GM21529 (cell line): ENCODE measurements at regions not wholly inside any gene's neighbourhood (a gene's known extent, or its start where the extent isn't known, plus 50 kb on each side); places are given as distances from the start of the nearest gene placed in this dataset.

Experiments used
- ATAC-seq: cut with Tn5 transposase; IDR thresholded peaks from one replicate; pipeline ENCODE4 v1.9.1; 2021; ENCODE audit not compliant: unreplicated experiment

- no peak for ATAC-seq
Observed at GRCh38 chr6:44062771-44063560, 64.3 kb downstream of the MRPL14 start.

GRCh38 chr6:44062105-44062770 lies 65.0 kb downstream of the MRPL14 start:
- ATAC-seq: no peak

GRCh38 chr6:44061375-44062104 lies 65.7 kb downstream of the MRPL14 start:
- no peak for ATAC-seq

GRCh38 chr6:44060612-44061374 lies 66.5 kb downstream of the MRPL14 start:
- no peak for ATAC-seq

GRCh38 chr6:44059359-44060346 lies 67.6 kb downstream of the MRPL14 start:
- no peak for ATAC-seq

- ATAC-seq: peak; percentile 73
Observed at GRCh38 chr6:44058617-44059358, 68.5 kb downstream of the MRPL14 start.

GRCh38 chr6:44057931-44058616 lies 69.2 kb downstream of the MRPL14 start:
- ATAC-seq: no peak

GRCh38 chr6:44057238-44057930 lies 69.9 kb downstream of the MRPL14 start:
- ATAC-seq: no peak

GRCh38 chr6:44056392-44057237 lies 70.6 kb downstream of the MRPL14 start:
- ATAC-seq: no peak

GRCh38 chr6:44054721-44055559 lies 72.3 kb downstream of the MRPL14 start:
- ATAC-seq: no peak

- no peak for ATAC-seq
Observed at GRCh38 chr6:44053760-44054556, 73.3 kb downstream of the MRPL14 start.

- no peak for ATAC-seq
Observed at GRCh38 chr6:44053106-44053756, 74.0 kb downstream of the MRPL14 start.

- no peak for ATAC-seq
Observed at GRCh38 chr6:44052419-44053023, 74.7 kb downstream of the MRPL14 start.

- no peak for ATAC-seq
Observed at GRCh38 chr6:44051515-44051914, 75.7 kb downstream of the MRPL14 start.
